ENCODE measurements at regions not wholly inside any gene's neighbourhood (a gene's known extent, or its start where the extent isn't known, plus 50 kb on each side); places are given as distances from the start of the nearest gene placed in this dataset.

DNA sequence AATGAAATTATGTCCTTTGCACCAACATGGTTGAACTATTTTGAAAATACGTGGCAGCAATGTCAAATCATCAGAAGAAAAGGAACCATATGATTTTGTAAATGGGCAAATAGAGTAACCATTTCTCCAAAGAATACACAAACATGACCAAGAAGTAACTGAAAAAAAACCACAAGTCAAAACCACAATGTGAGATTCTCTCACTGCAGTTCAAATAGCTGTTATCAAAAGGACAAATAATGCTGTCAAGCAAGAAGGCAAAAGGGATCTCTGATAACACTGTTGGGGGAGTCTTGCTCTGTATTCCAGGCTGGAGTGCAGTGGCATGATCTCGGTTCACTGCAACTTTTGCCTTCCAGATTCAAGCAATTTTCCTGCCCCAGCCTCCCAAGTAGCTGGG is 170.7 kb upstream of the XIST start:
- no peak overlapping the region for H3K4me3 ChIP-seq
- intact Hi-C loops (cut with DNase I; ENCODE audit: low total_unique reads), result no loop called here
- H3K9me3 ChIP-seq, result peaks cover 0 to 7% (median 0%) of the 10 kb centered on the region in 3 donors
- H3K36me3 ChIP-seq, result no peaks in the 10 kb centered on the region
- TF ChIP-seq, protein P1, sequence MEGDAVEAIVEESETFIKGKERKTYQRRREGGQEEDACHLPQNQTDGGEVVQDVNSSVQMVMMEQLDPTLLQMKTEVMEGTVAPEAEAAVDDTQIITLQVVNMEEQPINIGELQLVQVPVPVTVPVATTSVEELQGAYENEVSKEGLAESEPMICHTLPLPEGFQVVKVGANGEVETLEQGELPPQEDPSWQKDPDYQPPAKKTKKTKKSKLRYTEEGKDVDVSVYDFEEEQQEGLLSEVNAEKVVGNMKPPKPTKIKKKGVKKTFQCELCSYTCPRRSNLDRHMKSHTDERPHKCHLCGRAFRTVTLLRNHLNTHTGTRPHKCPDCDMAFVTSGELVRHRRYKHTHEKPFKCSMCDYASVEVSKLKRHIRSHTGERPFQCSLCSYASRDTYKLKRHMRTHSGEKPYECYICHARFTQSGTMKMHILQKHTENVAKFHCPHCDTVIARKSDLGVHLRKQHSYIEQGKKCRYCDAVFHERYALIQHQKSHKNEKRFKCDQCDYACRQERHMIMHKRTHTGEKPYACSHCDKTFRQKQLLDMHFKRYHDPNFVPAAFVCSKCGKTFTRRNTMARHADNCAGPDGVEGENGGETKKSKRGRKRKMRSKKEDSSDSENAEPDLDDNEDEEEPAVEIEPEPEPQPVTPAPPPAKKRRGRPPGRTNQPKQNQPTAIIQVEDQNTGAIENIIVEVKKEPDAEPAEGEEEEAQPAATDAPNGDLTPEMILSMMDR (IDR thresholded peaks at IDR 0.05), result no peak
- no peaks in the 10 kb centered on the region for H3K4me1 ChIP-seq
- no peak for DNase-seq
- H3K27ac ChIP-seq, result no peak overlapping the region
- H3K27me3 ChIP-seq, result no peaks in the 10 kb centered on the region

DNA sequence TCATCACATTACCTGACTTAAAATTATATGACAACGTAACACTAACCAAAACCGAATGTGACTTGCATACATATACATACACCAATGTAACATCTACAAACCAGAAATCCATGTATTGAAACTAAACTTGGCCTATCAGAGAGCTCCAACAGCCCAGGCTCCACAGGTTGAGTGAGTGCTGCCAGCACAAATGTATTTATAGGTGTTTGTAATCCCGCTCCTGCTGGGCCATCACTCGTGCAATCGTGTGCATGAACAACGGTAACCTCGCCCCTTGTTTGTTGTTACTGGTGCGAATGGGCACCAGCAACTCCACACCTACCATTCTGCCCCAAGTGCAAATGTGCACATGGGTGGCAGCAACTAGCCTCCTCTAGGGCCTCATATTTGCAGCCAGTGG is 165.7 kb upstream of the XIST start:
- no peak overlapping the region for H3K27ac ChIP-seq
- H3K9me3 ChIP-seq, result no peaks in the 10 kb centered on the region
- no peaks in the 10 kb centered on the region for H3K27me3 ChIP-seq
- no peak for DNase-seq
- no peaks in the 10 kb centered on the region for H3K36me3 ChIP-seq
- no peak overlapping the region for H3K4me3 ChIP-seq
- H3K4me1 ChIP-seq, result no peaks in the 10 kb centered on the region
- intact Hi-C loops (cut with DNase I; ENCODE audit: low total_unique reads), result no loop called here
- TF ChIP-seq, protein P1 (IDR thresholded peaks at IDR 0.05), result no peak

DNA sequence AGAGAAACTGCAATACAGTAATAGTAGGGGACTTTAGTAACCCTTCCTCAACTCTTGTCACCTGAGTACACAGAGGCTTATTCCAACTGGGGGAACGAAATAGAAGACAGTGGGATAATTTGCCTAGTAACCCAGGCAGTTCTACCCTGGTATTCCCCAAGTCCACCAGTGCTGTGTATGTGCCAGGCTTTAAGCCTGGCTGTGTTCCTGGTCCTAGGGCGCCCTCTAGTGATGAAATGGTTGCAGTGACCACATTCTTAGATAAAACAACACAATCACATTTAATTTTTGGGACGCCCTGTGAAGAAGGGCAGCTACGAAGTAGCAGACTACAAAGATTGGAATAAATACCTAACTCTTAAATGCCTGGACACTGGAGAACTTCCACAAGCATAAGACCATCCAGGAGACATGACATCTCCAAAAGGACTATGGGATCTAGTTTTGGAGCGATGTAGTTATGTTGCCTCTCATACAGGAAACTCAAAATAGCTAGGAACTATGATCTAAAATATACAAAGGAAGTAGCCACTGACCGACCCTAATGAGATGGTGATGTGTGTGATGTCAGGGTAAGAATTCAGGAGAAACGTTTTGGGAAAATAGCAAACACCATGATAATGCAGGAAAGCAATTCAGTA is 163.0 kb upstream of the XIST start:
- peak in 1 of 2 donors; percentile 45 for DNase-seq
- H3K4me3 ChIP-seq, result no peak overlapping the region
- H3K27me3 ChIP-seq, result no peaks in the 10 kb centered on the region
- TF ChIP-seq, protein P1 (IDR thresholded peaks at IDR 0.05), result peak; percentile 51 to 53
- no peak overlapping the region for H3K27ac ChIP-seq
- no peaks in the 10 kb centered on the region for H3K4me1 ChIP-seq
- intact Hi-C loops (cut with DNase I; ENCODE audit: low total_unique reads), result loop anchor here (2.0 kb wide), 1 partner anchor 161 kb away; no protein-coding TSS in a partner anchor
- no peaks in the 10 kb centered on the region for H3K36me3 ChIP-seq
- H3K9me3 ChIP-seq, result no peaks in the 10 kb centered on the region

DNA sequence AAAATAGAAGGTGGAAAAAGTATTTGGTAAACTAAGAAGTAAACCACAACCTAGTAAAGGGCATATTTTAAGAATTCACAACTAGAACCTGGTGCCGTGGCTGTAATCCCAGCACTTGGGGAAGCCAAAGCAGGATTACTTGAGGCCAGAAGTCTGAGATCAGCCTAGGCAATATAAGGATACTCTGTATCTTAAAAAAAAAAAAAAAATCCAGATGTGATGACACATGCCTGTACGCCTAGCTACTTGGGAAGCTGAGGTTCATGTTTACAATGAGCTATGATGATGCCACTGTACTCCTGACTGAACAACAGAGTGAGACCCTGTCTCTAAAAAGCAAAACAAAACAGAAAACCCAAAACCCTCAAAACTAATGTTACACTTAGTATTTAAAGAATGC is 156.5 kb upstream of the XIST start:
- TF ChIP-seq, protein P1 (IDR thresholded peaks at IDR 0.05), result no peak
- H3K27me3 ChIP-seq, result no peaks in the 10 kb centered on the region
- intact Hi-C loops (cut with DNase I; ENCODE audit: low total_unique reads), result no loop called here
- no peak overlapping the region for H3K27ac ChIP-seq
- H3K4me3 ChIP-seq, result no peak overlapping the region
- no peaks in the 10 kb centered on the region for H3K4me1 ChIP-seq
- H3K36me3 ChIP-seq, result no peaks in the 10 kb centered on the region
- no peak for DNase-seq
- H3K9me3 ChIP-seq, result no peaks in the 10 kb centered on the region

- no peak for DNase-seq
- TF ChIP-seq, protein P1 (IDR thresholded peaks at IDR 0.05), result no peak
- H3K4me3 ChIP-seq, result no peak overlapping the region
- peaks cover 0 to 29% (median 16%) of the 10 kb centered on the region in 3 donors for H3K36me3 ChIP-seq
- H3K4me1 ChIP-seq, result no peaks in the 10 kb centered on the region
- H3K27ac ChIP-seq, result no peak overlapping the region
- intact Hi-C loops (cut with DNase I; ENCODE audit: low total_unique reads), result no loop called here
- H3K27me3 ChIP-seq, result no peaks in the 10 kb centered on the region
- H3K9me3 ChIP-seq, result no peaks in the 10 kb centered on the region
These were observed 139.5 kb upstream of the XIST start for GRCh38 chrX:73992019-73992418.

DNA sequence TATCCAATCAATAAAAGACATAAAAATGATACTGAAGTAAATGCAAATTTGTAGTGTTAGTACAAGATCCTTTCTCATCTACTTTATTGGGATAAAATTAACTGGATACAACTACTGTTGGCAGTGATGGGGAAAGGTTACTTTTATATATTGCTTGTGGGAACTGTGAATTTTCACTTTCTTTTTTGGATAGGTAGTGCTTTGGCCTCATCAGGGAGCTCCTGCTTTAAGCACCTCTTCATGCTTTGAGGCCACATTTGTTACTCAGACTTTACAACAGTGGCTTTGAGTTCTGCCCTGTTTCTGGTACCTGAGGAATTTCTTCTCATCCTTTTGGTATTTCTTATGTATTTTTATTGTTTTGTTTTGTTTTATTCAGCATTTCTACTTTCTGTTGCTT is 134.7 kb upstream of the XIST start:
- Histone ChIP-seq H3K9me3 (no peaks in the 10 kb centered on the region), H3K36me3 (peaks cover 0 to 9% (median 4%) of the 10 kb centered on the region in 3 donors), H3K27ac (no peak overlapping the region), H3K27me3 (no peaks in the 10 kb centered on the region), H3K4me3 (no peak overlapping the region), H3K4me1 (no peaks in the 10 kb centered on the region)
- no peak for DNase-seq
- intact Hi-C loops (cut with DNase I; ENCODE audit: low total_unique reads), result no loop called here
- TF ChIP-seq, protein P1 (IDR thresholded peaks at IDR 0.05), result no peak
